Colonic mucosa (tissue), 4 donors: ENCODE measurements at regions not wholly inside any gene's neighbourhood (a gene's known extent, or its start where the extent isn't known, plus 50 kb on each side); places are given as distances from the start of the nearest gene placed in this dataset.
"Not testable (repeated sequence)": the region's sequence is repeated elsewhere in the genome, so short reads cannot be mapped to it uniquely, and the experiment has no call there.

Experiments used
- DNase-seq: peaks from one replicate; pipeline ENCODE4 v3.0.0-alpha.2; 2020
- H3K27ac ChIP-seq: fragments of 200-600 bp; one replicate; pipeline ENCODE4 v1.8.0; 2021
- H3K27me3 ChIP-seq: fragments of 200-600 bp; one replicate; pipeline ENCODE4 v1.8.0; 2021
- H3K36me3 ChIP-seq: fragments of 200-600 bp; one replicate; pipeline ENCODE4 v1.8.0; 2021
- H3K4me1 ChIP-seq: fragments of 200-600 bp; one replicate; pipeline ENCODE4 v1.8.0; 2021; ENCODE audit warnings: mild to moderate bottlenecking
- H3K4me3 ChIP-seq: fragments of 200-600 bp; one replicate; pipeline ENCODE4 v1.8.0; 2021
- H3K9ac ChIP-seq, 2 donors: one replicate each; pipeline ENCODE4 v1.7.0; 2013; ENCODE audit warnings: control low read depth in 2 of 2, low read depth in 2 of 2, low read length in 2 of 2
- H3K9me3 ChIP-seq: fragments of 200-600 bp; one replicate; pipeline ENCODE4 v1.8.0; 2021
- CTCF ChIP-seq: fragments of 200-600 bp; IDR thresholded peaks from one replicate; pipeline ENCODE4 v1.8.0; 2022; ENCODE audit warnings: antibody characterized with exemption, mild to moderate bottlenecking
- intact Hi-C: fragments of 100-400 bp; cut with DNase I; formaldehyde crosslinking; loops from one replicate; pipeline ENCODE4 v1.14.1; 2022
- donor health status: healthy.
- donor health status: DM: no; HTN: no; CAD: no.
- donor health status: DM: no; HTN: no; CAD: no.

GRCh38 chr9:22649384-22649783, 202.8 kb downstream of the DMRTA1 start:
- Histone ChIP-seq H3K36me3 (no peaks in the 10 kb centered on the region), H3K27ac (no peak overlapping the region), H3K4me1 (no peaks in the 10 kb centered on the region), H3K27me3 (no peaks in the 10 kb centered on the region), H3K4me3 (no peak overlapping the region), H3K9ac (no peak overlapping the region), H3K9me3 (no peaks in the 10 kb centered on the region)
- intact Hi-C loops = no loop called here
- no peak for DNase-seq
- no peak for TF ChIP-seq CTCF

GRCh38 chr9:22650145-22650544, 203.5 kb downstream of the DMRTA1 start:
- intact Hi-C loops = no loop called here
- no peak for TF ChIP-seq CTCF
- no peak for DNase-seq
- Histone ChIP-seq H3K9ac (no peak overlapping the region), H3K27ac (no peak overlapping the region), H3K9me3 (no peaks in the 10 kb centered on the region), H3K27me3 (no peaks in the 10 kb centered on the region), H3K4me1 (no peaks in the 10 kb centered on the region), H3K36me3 (no peaks in the 10 kb centered on the region), H3K4me3 (no peak overlapping the region)

GRCh38 chr9:22650946-22651345, 204.3 kb downstream of the DMRTA1 start:
- H3K27ac ChIP-seq = no peak overlapping the region
- H3K27me3 ChIP-seq = no peaks in the 10 kb centered on the region
- no peak overlapping the region for H3K4me3 ChIP-seq
- H3K4me1 ChIP-seq = no peaks in the 10 kb centered on the region
- intact Hi-C loops = no loop called here
- no peak overlapping the region for H3K9ac ChIP-seq
- TF ChIP-seq CTCF = no peak
- no peak for DNase-seq
- H3K9me3 ChIP-seq = no peaks in the 10 kb centered on the region
- no peaks in the 10 kb centered on the region for H3K36me3 ChIP-seq

- no peaks in the 10 kb centered on the region for H3K4me1 ChIP-seq
- no peak overlapping the region for H3K4me3 ChIP-seq
- no peak overlapping the region for H3K9ac ChIP-seq
- intact Hi-C loops = no loop called here
- H3K9me3 ChIP-seq = no peaks in the 10 kb centered on the region
- H3K27me3 ChIP-seq = no peaks in the 10 kb centered on the region
- DNase-seq = no peak
- no peaks in the 10 kb centered on the region for H3K36me3 ChIP-seq
- TF ChIP-seq CTCF = no peak
- no peak overlapping the region for H3K27ac ChIP-seq
Observed at GRCh38 chr9:22654833-22655232, 208.2 kb downstream of the DMRTA1 start.

GRCh38 chr9:22657713-22658112, 211.1 kb downstream of the DMRTA1 start:
- intact Hi-C loops = no loop called here
- DNase-seq = no peak
- H3K9me3 ChIP-seq = no peaks in the 10 kb centered on the region
- H3K4me1 ChIP-seq = no peaks in the 10 kb centered on the region
- H3K27me3 ChIP-seq = no peaks in the 10 kb centered on the region
- no peak for TF ChIP-seq CTCF
- H3K36me3 ChIP-seq = no peaks in the 10 kb centered on the region
- no peak overlapping the region for H3K9ac ChIP-seq
- no peak overlapping the region for H3K27ac ChIP-seq
- no peak overlapping the region for H3K4me3 ChIP-seq

GRCh38 chr9:22658484-22658883, 211.9 kb downstream of the DMRTA1 start:
- intact Hi-C loops, H3K36me3 ChIP-seq, H3K9me3 ChIP-seq, H3K27ac ChIP-seq, H3K27me3 ChIP-seq, H3K9ac ChIP-seq, H3K4me3 ChIP-seq, DNase-seq, H3K4me1 ChIP-seq: not testable (repeated sequence)
